Endothelial cell of umbilical vein (primary cell): ENCODE measurements at regions not wholly inside any gene's neighbourhood (a gene's known extent, or its start where the extent isn't known, plus 50 kb on each side); places are given as distances from the start of the nearest gene placed in this dataset.

Experiments
- BruUV-seq: library from RNA; stranded (reverse); fragments of 400-500 nt; replicated peaks from 2 replicates; lab custom pipeline; 2021; lab: Mats Ljungman, UMichigan
- CTCF ChIA-PET: fragments of 300-600, 350-600 bp; sonication (Branson Sonifier 250); formaldehyde crosslinking; loops from one replicate; lab custom pipeline; 2021; ENCODE audit warnings: antibody characterized with exemption, inconsistent platforms; lab: Charles Lee
- POLR2A ChIA-PET: fragments of 300-600, 350-600 bp; sonication (Branson Sonifier 250); formaldehyde crosslinking; loops from one replicate; lab custom pipeline; 2021; ENCODE audit warnings: antibody characterized with exemption, inconsistent platforms; lab: Charles Lee
- DNase-seq: peaks from one replicate; pipeline ENCODE4 v3.0.0-alpha.2; 2011; ENCODE audit warnings: low read depth, low spot score
- FAIRE-seq: peaks from 2 replicates; lab custom pipeline; 2011; peaks lifted over from hg19 to GRCh38; lab: Jason Lieb, UNC
- H2AFZ ChIP-seq: 2 replicates; pipeline ENCODE4 v1.6.0; 2012; ENCODE audit warnings: low read depth, low read length, control low read depth, inconsistent platforms
- H3K27ac ChIP-seq: 2 replicates; pipeline ENCODE4 v1.5.1; 2011; ENCODE audit warnings: low read depth, mild to moderate bottlenecking, control low read depth, low read length, moderate library complexity; ENCODE audit not compliant: insufficient read depth
- H3K27me3 ChIP-seq, 2 experiments: 2 replicates each; pipeline versions ENCODE4 v1.6.0 to v1.6.1; 2011; ENCODE audit warnings: low read length in 2 of 2, mixed read lengths in 1 of 2; ENCODE audit not compliant: control insufficient read depth in 2 of 2, insufficient read depth in 2 of 2
- H3K36me3 ChIP-seq, 2 experiments: 2 replicates in 1 of 2; 3 replicates in 1 of 2; pipeline ENCODE4 v1.5.1; 2011; ENCODE audit warnings: low read length in 2 of 2, mild to moderate bottlenecking in 1 of 2, moderate library complexity in 1 of 2; ENCODE audit not compliant: control insufficient read depth in 2 of 2, insufficient read depth in 2 of 2; ENCODE audit errors: extremely low read depth in 1 of 2
- H3K4me1 ChIP-seq: 3 replicates; pipeline ENCODE4 v1.5.1; 2011; ENCODE audit warnings: mild to moderate bottlenecking, low read length; ENCODE audit not compliant: control insufficient read depth, insufficient read depth; ENCODE audit errors: extremely low read depth
- H3K4me2 ChIP-seq: 2 replicates; pipeline ENCODE4 v1.6.1; 2011; ENCODE audit warnings: low read length, control low read depth, mixed read lengths; ENCODE audit not compliant: insufficient read depth
- H3K4me3 ChIP-seq, 3 experiments: fragments of 200-600 bp in 1 of 3; sonication (generic), shearing (Covaris generic) in 1 of 3; replicated peaks in 1 of 3; 2 replicates each; pipeline ENCODE4 v1.5.1; 2011 to 2016; ENCODE audit warnings: control low read depth in 3 of 3, low read length in 3 of 3, mild to moderate bottlenecking in 2 of 3, inconsistent platforms in 1 of 3, low read depth in 1 of 3, moderate library complexity in 1 of 3; ENCODE audit not compliant: insufficient read depth in 1 of 3
- H3K79me2 ChIP-seq: 2 replicates; pipeline ENCODE4 v1.6.0; 2012; ENCODE audit warnings: low read length, inconsistent platforms; ENCODE audit not compliant: control insufficient read depth, insufficient read depth
- H3K9ac ChIP-seq: replicated peaks from 2 replicates; pipeline ENCODE3; 2011; ENCODE audit warnings: low read length, control low read depth; ENCODE audit not compliant: insufficient read depth; ENCODE audit errors: extremely low read depth
- H3K9me1 ChIP-seq: replicated peaks from 3 replicates; pipeline ENCODE4 v1.6.0; 2011; ENCODE audit warnings: mild to moderate bottlenecking, low read length; ENCODE audit not compliant: control insufficient read depth, insufficient read depth; ENCODE audit errors: extremely low read depth
- H3K9me3 ChIP-seq: replicated peaks from 2 replicates; pipeline ENCODE4 v1.5.1; 2012; ENCODE audit warnings: low read length, inconsistent platforms; ENCODE audit not compliant: control insufficient read depth, insufficient read depth
- H4K20me1 ChIP-seq: replicated peaks from 2 replicates; pipeline ENCODE3; 2011; ENCODE audit warnings: mild to moderate bottlenecking, low read length; ENCODE audit not compliant: control insufficient read depth, insufficient read depth; ENCODE audit errors: extremely low read depth
- EZH2 ChIP-seq: IDR thresholded peaks from 2 replicates; pipeline ENCODE4 v1.6.1; 2012; ENCODE audit warnings: borderline replicate concordance, low read depth, mild to moderate bottlenecking, moderate library complexity, low read length, inconsistent platforms; ENCODE audit not compliant: severe bottlenecking
- FOS ChIP-seq: IDR thresholded peaks from 2 replicates; pipeline ENCODE4 v1.6.1; 2011; ENCODE audit warnings: mild to moderate bottlenecking, low read length, moderate library complexity, borderline replicate concordance; ENCODE audit not compliant: insufficient read depth
- MYC ChIP-seq: IDR thresholded peaks from one replicate; pipeline ENCODE4 v1.6.1; 2011; ENCODE audit warnings: mild to moderate bottlenecking, low read depth, low read length
- POLR2AphosphoS5 ChIP-seq: IDR thresholded peaks from 2 replicates; pipeline ENCODE4 v1.6.1; 2012; ENCODE audit warnings: low read depth, mild to moderate bottlenecking, control low read depth, low read length, moderate library complexity; ENCODE audit not compliant: insufficient read depth
- dilution Hi-C: fragments of 300-500 bp; cut with MboI; formaldehyde crosslinking; loops from one replicate; pipeline ENCODE4 v1.15.0; 2019; ENCODE audit warnings: low sequenced_read_pairs; ENCODE audit not compliant: extremely low pct_ligation_motif_present
- intact Hi-C: fragments of 100-400 bp; cut with micrococcal nuclease; formaldehyde crosslinking; loops from one replicate; pipeline ENCODE4 v1.10.0; 2022
- TF ChIP-seq, protein P1 (sequence below), 2 donors: IDR thresholded peaks; 1 replicate in 1 of 2; 2 replicates in 1 of 2; pipeline ENCODE4 v1.5.1; 2011; ENCODE audit warnings: low read length in 2 of 2, mild to moderate bottlenecking in 2 of 2, moderate library complexity in 2 of 2, control low read depth in 1 of 2, inconsistent platforms in 1 of 2, low read depth in 1 of 2; ENCODE audit not compliant: insufficient read depth in 1 of 2; ENCODE audit errors: extremely low read depth in 1 of 2

DNA sequence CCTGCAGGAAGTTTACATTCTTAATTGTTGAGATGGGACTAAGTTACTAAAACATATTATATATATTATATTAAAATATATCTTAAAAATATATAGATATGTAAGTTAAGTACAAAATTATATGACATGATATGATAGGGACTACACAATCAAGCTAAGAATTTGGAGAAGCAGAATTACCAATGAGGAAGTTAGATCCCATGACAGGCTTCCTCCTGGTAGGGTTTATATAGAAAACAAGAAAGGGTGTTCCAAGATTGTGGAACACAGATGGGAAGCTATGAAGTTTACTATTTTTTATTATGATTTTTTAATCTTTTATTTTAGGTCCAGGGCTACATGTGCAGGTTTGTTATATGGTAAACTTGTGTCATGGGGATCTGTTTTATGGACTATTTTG is 260.8 kb upstream of the ZFHX3 start:
- Histone ChIP-seq H3K4me1 (no peaks in the 10 kb centered on the region), H3K27me3 (no peaks in the 10 kb centered on the region), H3K27ac (no peak overlapping the region), H3K9ac (no peak overlapping the region), H3K4me2 (no peak overlapping the region), H3K9me1 (no peaks in the 10 kb centered on the region), H3K79me2 (no peaks in the 10 kb centered on the region), H3K36me3 (no peaks in the 10 kb centered on the region), H3K4me3 (no peak overlapping the region), H4K20me1 (no peaks in the 10 kb centered on the region), H3K9me3 (peaks cover 2% of the 10 kb centered on the region), H2AFZ (no peak overlapping the region)
- dilution Hi-C loops (no loop called here), intact Hi-C loops (no loop called here)
- no TSS peak for BruUV-seq
- TF ChIP-seq, protein P1, sequence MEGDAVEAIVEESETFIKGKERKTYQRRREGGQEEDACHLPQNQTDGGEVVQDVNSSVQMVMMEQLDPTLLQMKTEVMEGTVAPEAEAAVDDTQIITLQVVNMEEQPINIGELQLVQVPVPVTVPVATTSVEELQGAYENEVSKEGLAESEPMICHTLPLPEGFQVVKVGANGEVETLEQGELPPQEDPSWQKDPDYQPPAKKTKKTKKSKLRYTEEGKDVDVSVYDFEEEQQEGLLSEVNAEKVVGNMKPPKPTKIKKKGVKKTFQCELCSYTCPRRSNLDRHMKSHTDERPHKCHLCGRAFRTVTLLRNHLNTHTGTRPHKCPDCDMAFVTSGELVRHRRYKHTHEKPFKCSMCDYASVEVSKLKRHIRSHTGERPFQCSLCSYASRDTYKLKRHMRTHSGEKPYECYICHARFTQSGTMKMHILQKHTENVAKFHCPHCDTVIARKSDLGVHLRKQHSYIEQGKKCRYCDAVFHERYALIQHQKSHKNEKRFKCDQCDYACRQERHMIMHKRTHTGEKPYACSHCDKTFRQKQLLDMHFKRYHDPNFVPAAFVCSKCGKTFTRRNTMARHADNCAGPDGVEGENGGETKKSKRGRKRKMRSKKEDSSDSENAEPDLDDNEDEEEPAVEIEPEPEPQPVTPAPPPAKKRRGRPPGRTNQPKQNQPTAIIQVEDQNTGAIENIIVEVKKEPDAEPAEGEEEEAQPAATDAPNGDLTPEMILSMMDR (IDR thresholded peaks at IDR 0.05; ENCODE audit: extremely low read depth in 1 of 2, insufficient read depth in 1 of 2, low read depth in 1 of 2, low read length in 2 of 2), result no peak
- no peak for TF ChIP-seq EZH2
- no peak for TF ChIP-seq FOS
- POLR2A ChIA-PET, result no interaction called here
- FAIRE-seq (no peak), DNase-seq (no peak)
- CTCF ChIA-PET, result interaction anchor here (0.6 kb wide), 1 partner anchor 175 kb away, joined by 4 read pairs; no protein-coding TSS in a partner anchor

DNA sequence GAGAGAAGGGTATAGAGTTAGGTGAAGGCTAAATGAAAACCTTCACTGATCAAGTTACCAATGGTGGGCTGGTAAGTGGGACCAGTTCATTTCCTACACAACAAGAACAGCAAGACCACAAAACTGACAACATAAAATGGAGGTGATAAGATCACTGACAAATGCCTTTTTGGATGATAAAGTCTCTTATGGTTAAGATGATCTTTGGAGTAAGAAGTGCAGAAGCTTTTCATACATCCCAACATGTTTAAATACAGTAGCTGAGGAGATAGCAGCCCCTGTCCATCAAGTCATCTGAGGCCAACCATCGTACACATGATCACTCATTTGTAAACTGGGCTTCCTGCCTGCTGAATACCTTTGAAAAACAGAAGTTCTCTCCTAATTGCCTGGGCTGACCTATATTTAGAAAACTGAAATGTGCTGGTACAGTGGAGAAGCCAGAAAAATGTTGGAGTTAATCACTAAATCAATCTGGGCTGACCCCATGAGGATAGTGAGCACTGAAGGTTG is 259.0 kb upstream of the ZFHX3 start:
- Histone ChIP-seq H3K9me3 (no peaks in the 10 kb centered on the region), H3K79me2 (no peaks in the 10 kb centered on the region), H3K4me1 (no peaks in the 10 kb centered on the region), H3K4me2 (no peak overlapping the region), H3K27me3 (no peaks in the 10 kb centered on the region), H3K36me3 (no peaks in the 10 kb centered on the region), H3K27ac (no peak overlapping the region), H3K9ac (no peak overlapping the region), H3K4me3 (no peak overlapping the region), H2AFZ (no peak overlapping the region), H4K20me1 (no peaks in the 10 kb centered on the region), H3K9me1 (no peaks in the 10 kb centered on the region)
- no peak for FAIRE-seq
- no TSS peak for BruUV-seq
- dilution Hi-C loops (no loop called here), intact Hi-C loops (no loop called here)
- ChIA-PET CTCF (no interaction called here), POLR2A (no interaction called here)
- DNase-seq, result no peak
- no peak for TF ChIP-seq MYC
- TF ChIP-seq, protein P1 (IDR thresholded peaks at IDR 0.05; ENCODE audit: extremely low read depth in 1 of 2, insufficient read depth in 1 of 2, low read depth in 1 of 2, low read length in 2 of 2), result no peak
- no peak for TF ChIP-seq POLR2AphosphoS5
- TF ChIP-seq FOS, result no peak
